GM23248 (cell line): ENCODE measurements at regions not wholly inside any gene's neighbourhood (a gene's known extent, or its start where the extent isn't known, plus 50 kb on each side); places are given as distances from the start of the nearest gene placed in this dataset.
"Not testable (repeated sequence)": the region's sequence is repeated elsewhere in the genome, so short reads cannot be mapped to it uniquely, and the experiment has no call there.

Experiments used
- DNase-seq: peaks from one replicate; pipeline ENCODE4 v3.0.0-alpha.2; 2015
- H2AFZ ChIP-seq: fragments of 200-600 bp; sonication (generic); 2 replicates; pipeline ENCODE4 v1.6.1; 2016; ENCODE audit warnings: antibody characterized with exemption
- H3F3A ChIP-seq: fragments of 200-600 bp; sonication (generic); 2 replicates; pipeline ENCODE4 v1.6.1; 2016; ENCODE audit warnings: mild to moderate bottlenecking, antibody characterized with exemption, mixed run types; ENCODE audit not compliant: insufficient read depth
- H3K27ac ChIP-seq: fragments of 200-600 bp; sonication (generic); 2 replicates; pipeline ENCODE4 v1.5.1; 2016; ENCODE audit warnings: mild to moderate bottlenecking
- H3K27me3 ChIP-seq: fragments of 200-600 bp; sonication (generic); replicated peaks from 2 replicates; pipeline ENCODE4 v1.6.1; 2016; ENCODE audit warnings: mild to moderate bottlenecking; ENCODE audit not compliant: insufficient read depth
- H3K36me3 ChIP-seq: fragments of 200-600 bp; sonication (generic); 2 replicates; pipeline ENCODE4 v1.6.1; 2016; ENCODE audit warnings: low read depth, mild to moderate bottlenecking
- H3K4me1 ChIP-seq: fragments of 200-600 bp; sonication (generic); 2 replicates; pipeline ENCODE4 v1.6.1; 2016; ENCODE audit warnings: mild to moderate bottlenecking; ENCODE audit not compliant: insufficient read depth
- H3K4me2 ChIP-seq: fragments of 200-600 bp; sonication (generic); one replicate; pipeline ENCODE4 v1.6.1; 2016; ENCODE audit warnings: mild to moderate bottlenecking; ENCODE audit not compliant: unreplicated experiment
- H3K4me3 ChIP-seq: fragments of 200-600 bp; sonication (generic); 2 replicates; pipeline ENCODE4 v1.5.1; 2016; ENCODE audit warnings: mild to moderate bottlenecking
- H3K79me2 ChIP-seq: fragments of 200-600 bp; sonication (generic); 2 replicates; pipeline ENCODE4 v1.6.1; 2016; ENCODE audit warnings: mild to moderate bottlenecking; ENCODE audit not compliant: insufficient read depth
- H3K9ac ChIP-seq: fragments of 200-600 bp; sonication (generic); 2 replicates; pipeline ENCODE4 v1.6.1; 2016; ENCODE audit warnings: mild to moderate bottlenecking
- H3K9me2 ChIP-seq: fragments of 200-600 bp; sonication (generic); 2 replicates; pipeline ENCODE4 v1.6.1; 2016; ENCODE audit warnings: mixed run types, mild to moderate bottlenecking, moderate library complexity; ENCODE audit not compliant: insufficient read depth
- H3K9me3 ChIP-seq: fragments of 200-600 bp; sonication (generic); one replicate; pipeline ENCODE4 v1.6.1; 2017; ENCODE audit warnings: low read depth
- H4K20me1 ChIP-seq: fragments of 200-600 bp; sonication (generic); 2 replicates; pipeline ENCODE4 v1.6.0; 2016; ENCODE audit not compliant: insufficient read depth
- EZH2 ChIP-seq: fragments of 200-600 bp; sonication (generic); IDR thresholded peaks from 2 replicates; pipeline ENCODE4 v1.6.1; 2018; ENCODE audit warnings: antibody characterized with exemption, mild to moderate bottlenecking; ENCODE audit not compliant: insufficient read depth, poor library complexity, severe bottlenecking
- EZH2phosphoT487 ChIP-seq: fragments of 200-600 bp; sonication (generic); IDR thresholded peaks from 2 replicates; pipeline ENCODE4 v1.6.1; 2018; ENCODE audit warnings: antibody characterized with exemption, moderate library complexity, mild to moderate bottlenecking, low read depth; ENCODE audit not compliant: insufficient read depth
- WGBS, 2 experiments: methylation state at CpG; one replicate each; pipeline ENCODE4 v1.1.6; 2015 to 2017; ENCODE audit warnings: low lambda C conversion rate in 2 of 2, low coverage in 1 of 2; ENCODE audit errors: missing lambda C conversion rate in 2 of 2; 5-methylcytosine and 5-hydroxymethylcytosine counted together
- in situ Hi-C: fragments of 300-500 bp; cut with MboI; formaldehyde crosslinking; loops from 2 replicates; pipeline ENCODE4 v1.15.0; 2020

DNA sequence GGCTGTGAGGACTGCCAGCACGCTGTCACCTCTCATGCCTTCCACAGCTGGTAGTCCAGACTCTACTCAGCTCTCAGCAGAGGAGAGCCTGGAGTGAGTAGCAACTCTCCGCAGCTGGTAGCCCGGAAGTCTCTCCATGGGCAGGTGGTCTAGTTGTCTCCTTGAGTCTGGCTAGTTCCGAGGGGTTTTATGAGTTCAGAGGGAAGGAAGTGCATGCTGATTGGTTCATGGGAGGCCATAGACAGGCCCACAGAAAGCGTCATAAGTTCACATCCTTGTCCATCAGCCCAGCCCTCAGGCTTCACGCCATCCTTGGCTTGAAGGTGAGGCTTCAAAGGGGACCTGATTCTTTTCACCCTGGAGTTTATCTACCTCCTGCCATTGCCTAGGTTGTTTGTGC lies 2662.4 kb upstream of the PCDH20 start:
- TF ChIP-seq EZH2, result no peak
- TF ChIP-seq EZH2phosphoT487, result no peak
- no peak for DNase-seq
- H3K9me2 ChIP-seq, result no peaks in the 10 kb centered on the region
- H3K27ac ChIP-seq, result no peak overlapping the region
- H2AFZ ChIP-seq, result no peak overlapping the region
- no peaks in the 10 kb centered on the region for H4K20me1 ChIP-seq
- H3K9ac ChIP-seq, result no peak overlapping the region
- no peak overlapping the region for H3K4me2 ChIP-seq
- no peaks in the 10 kb centered on the region for H3K27me3 ChIP-seq
- no peak overlapping the region for H3K4me3 ChIP-seq
- H3K79me2 ChIP-seq, result no peaks in the 10 kb centered on the region
- H3K36me3 ChIP-seq, result no peaks in the 10 kb centered on the region
- in situ Hi-C loops, result no loop called here
- no peaks in the 10 kb centered on the region for H3K9me3 ChIP-seq
- H3F3A ChIP-seq, result no peaks in the 10 kb centered on the region
- no peaks in the 10 kb centered on the region for H3K4me1 ChIP-seq
- 49% methylated on average over 6 of the region's 6 CpGs for WGBS, 2 experiments

- H2AFZ ChIP-seq, in situ Hi-C loops, H3K4me2 ChIP-seq, H4K20me1 ChIP-seq, H3K9ac ChIP-seq, H3K36me3 ChIP-seq, H3K9me3 ChIP-seq, DNase-seq, H3K4me3 ChIP-seq, H3K79me2 ChIP-seq, H3F3A ChIP-seq, H3K27ac ChIP-seq, H3K27me3 ChIP-seq, H3K4me1 ChIP-seq, H3K9me2 ChIP-seq: not testable (repeated sequence)
- WGBS, 2 experiments, result 66 to 67% methylated on average over 30 to 31 of the region's 36 CpGs
Observed at GRCh38 chr13:64077132-64077835, 2661.6 kb upstream of the PCDH20 start.

GRCh38 chr13:64075543-64076271 lies 2660.1 kb upstream of the PCDH20 start:
- WGBS, 2 experiments, result 37 to 47% methylated on average over 14 of the region's 14 CpGs
- Histone ChIP-seq H3F3A (no peaks in the 10 kb centered on the region), H3K27ac (no peak overlapping the region), H3K9me3 (no peaks in the 10 kb centered on the region), H3K36me3 (no peaks in the 10 kb centered on the region), H3K4me3 (no peak overlapping the region), H3K9me2 (no peaks in the 10 kb centered on the region; the same call in 1 of the 2 replicates), H3K4me1 (no peaks in the 10 kb centered on the region), H3K27me3 (no peaks in the 10 kb centered on the region), H2AFZ (no peak overlapping the region), H3K79me2 (no peaks in the 10 kb centered on the region), H3K4me2 (no peak overlapping the region), H3K9ac (no peak overlapping the region), H4K20me1 (no peaks in the 10 kb centered on the region)
- in situ Hi-C loops, result no loop called here
- no peak for DNase-seq
- TF ChIP-seq EZH2phosphoT487, result no peak
- no peak for TF ChIP-seq EZH2

GRCh38 chr13:64074971-64075474 lies 2659.4 kb upstream of the PCDH20 start:
- 44 to 52% methylated on average over 12 of the region's 12 CpGs for WGBS, 2 experiments
- H3K79me2 ChIP-seq, result no peaks in the 10 kb centered on the region
- in situ Hi-C loops, result no loop called here

More at GRCh38 chr13:64074971-64075474, 2659.4 kb upstream of the PCDH20 start:
- Histone ChIP-seq H3K9ac (no peak overlapping the region), H3K27me3 (no peaks in the 10 kb centered on the region), H3K27ac (no peak overlapping the region), H3K36me3 (no peaks in the 10 kb centered on the region), H3K4me3 (no peak overlapping the region), H3K9me3 (no peaks in the 10 kb centered on the region), H3F3A (no peaks in the 10 kb centered on the region), H3K4me1 (no peaks in the 10 kb centered on the region), H2AFZ (no peak overlapping the region), H3K4me2 (no peak overlapping the region), H4K20me1 (no peaks in the 10 kb centered on the region), H3K9me2 (no peaks in the 10 kb centered on the region; the same call in 1 of the 2 replicates)
- DNase-seq, result no peak
- no peak for TF ChIP-seq EZH2
- no peak for TF ChIP-seq EZH2phosphoT487
